OCI-LY3 (cell line): ENCODE measurements at regions not wholly inside any gene's neighbourhood (a gene's known extent, or its start where the extent isn't known, plus 50 kb on each side); places are given as distances from the start of the nearest gene placed in this dataset.
A peak's percentile ranks its signal among the peaks of the same experiment; 100 is the strongest.

ENCODE experiments used
- EZH2phosphoT487 ChIP-seq: fragments of 200-600 bp; shearing (Covaris generic); IDR thresholded peaks from 2 replicates; pipeline ENCODE4 v1.6.1; 2018; ENCODE audit warnings: antibody characterized with exemption, mixed run types, low read depth
- TF ChIP-seq, protein P1 (sequence below): fragments of 200-600, 300-600 bp; sonication (generic); IDR thresholded peaks from 2 replicates; pipeline ENCODE4 v1.5.1; 2014; ENCODE audit warnings: antibody characterized with exemption, low read length, low read depth

GRCh38 chr16:72400257-72401083 lies 228.5 kb upstream of the PMFBP1 start:
- TF ChIP-seq, protein P1, sequence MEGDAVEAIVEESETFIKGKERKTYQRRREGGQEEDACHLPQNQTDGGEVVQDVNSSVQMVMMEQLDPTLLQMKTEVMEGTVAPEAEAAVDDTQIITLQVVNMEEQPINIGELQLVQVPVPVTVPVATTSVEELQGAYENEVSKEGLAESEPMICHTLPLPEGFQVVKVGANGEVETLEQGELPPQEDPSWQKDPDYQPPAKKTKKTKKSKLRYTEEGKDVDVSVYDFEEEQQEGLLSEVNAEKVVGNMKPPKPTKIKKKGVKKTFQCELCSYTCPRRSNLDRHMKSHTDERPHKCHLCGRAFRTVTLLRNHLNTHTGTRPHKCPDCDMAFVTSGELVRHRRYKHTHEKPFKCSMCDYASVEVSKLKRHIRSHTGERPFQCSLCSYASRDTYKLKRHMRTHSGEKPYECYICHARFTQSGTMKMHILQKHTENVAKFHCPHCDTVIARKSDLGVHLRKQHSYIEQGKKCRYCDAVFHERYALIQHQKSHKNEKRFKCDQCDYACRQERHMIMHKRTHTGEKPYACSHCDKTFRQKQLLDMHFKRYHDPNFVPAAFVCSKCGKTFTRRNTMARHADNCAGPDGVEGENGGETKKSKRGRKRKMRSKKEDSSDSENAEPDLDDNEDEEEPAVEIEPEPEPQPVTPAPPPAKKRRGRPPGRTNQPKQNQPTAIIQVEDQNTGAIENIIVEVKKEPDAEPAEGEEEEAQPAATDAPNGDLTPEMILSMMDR, result peak; percentile 81
- TF ChIP-seq EZH2phosphoT487, result no peak
